GM12878 (cell line): ENCODE measurements at regions not wholly inside any gene's neighbourhood (a gene's known extent, or its start where the extent isn't known, plus 50 kb on each side); places are given as distances from the start of the nearest gene placed in this dataset.
A peak's percentile ranks its signal among the peaks of the same experiment; 100 is the strongest.

Source experiments
- ATAC-seq: fragments of 200-7000 bp; cut with Tn5 transposase; 3 replicates; pipeline ENCODE4 v1.9.1; 2020; ENCODE audit warnings: mild to moderate bottlenecking, moderate library complexity
- BruUV-seq: library from RNA; stranded (reverse); fragments of 400-500 nt; replicated peaks from 2 replicates; lab custom pipeline; 2021; lab: Mats Ljungman, UMichigan
- CTCF ChIA-PET: fragments of 300-600 bp; sonication (Branson Sonifier 250); formaldehyde crosslinking; extraction: SDS; loops from one replicate; lab custom pipeline; 2021; ENCODE audit warnings: inconsistent platforms; lab: Yijun Ruan, JAX
- POLR2A ChIA-PET: fragments of 350-600 bp; formaldehyde crosslinking; extraction: SDS; loops from one replicate; lab custom pipeline; 2021; ENCODE audit warnings: inconsistent platforms; lab: Charles Lee
- RAD21 ChIA-PET: fragments of 300-600 bp; sonication (Branson Sonifier 250); formaldehyde crosslinking; loops from one replicate; lab custom pipeline; 2023; ENCODE audit warnings: antibody characterized with exemption; ENCODE audit not compliant: unreplicated experiment; lab: Charles Lee
- SMC1A ChIA-PET: fragments of 300-600 bp; sonication (Branson Sonifier 250); formaldehyde crosslinking; loops from one replicate; lab custom pipeline; 2023; ENCODE audit not compliant: unreplicated experiment, uncharacterized antibody; lab: Charles Lee
- DNase-seq: peaks from one replicate; pipeline ENCODE4 v3.0.0-alpha.2; 2011; ENCODE audit warnings: low read depth, low spot score
- FAIRE-seq: peaks from 3 replicates; lab custom pipeline; 2011; peaks lifted over from hg19 to GRCh38; lab: Jason Lieb, UNC
- H2AFZ ChIP-seq: 2 replicates; pipeline ENCODE4 v1.6.0; 2011; ENCODE audit warnings: low read depth, low read length, control low read depth; ENCODE audit not compliant: control insufficient read depth
- H3K27ac ChIP-seq: 2 replicates; pipeline ENCODE4 v1.5.1; 2011; ENCODE audit warnings: control low read depth; ENCODE audit not compliant: control insufficient read depth, insufficient read depth
- H3K27me3 ChIP-seq, 2 experiments: replicated peaks in 1 of 2; 2 replicates each; pipeline versions ENCODE4 v1.6.0 to v1.6.1; 2011; ENCODE audit warnings: low read length in 1 of 2; ENCODE audit not compliant: control insufficient read depth in 2 of 2, insufficient read depth in 2 of 2
- H3K36me3 ChIP-seq, 2 experiments: 2 replicates each; pipeline ENCODE4 v1.5.1; 2011; ENCODE audit warnings: low read length in 1 of 2; ENCODE audit not compliant: control insufficient read depth in 2 of 2, insufficient read depth in 2 of 2
- H3K4me1 ChIP-seq: 2 replicates; pipeline ENCODE4 v1.6.1; 2011; ENCODE audit warnings: mild to moderate bottlenecking, low read length, moderate library complexity, mixed read lengths; ENCODE audit not compliant: control insufficient read depth, insufficient read depth
- H3K4me2 ChIP-seq: 2 replicates; pipeline ENCODE4 v1.6.0; 2011; ENCODE audit warnings: control low read depth; ENCODE audit not compliant: control insufficient read depth, insufficient read depth
- H3K4me3 ChIP-seq: fragments of 200-600 bp; sonication (generic); 2 replicates; pipeline ENCODE4 v1.5.1; 2016
- H3K79me2 ChIP-seq: 2 replicates; pipeline ENCODE4 v1.6.0; 2011; ENCODE audit warnings: low read length; ENCODE audit not compliant: control insufficient read depth, insufficient read depth
- H3K9ac ChIP-seq: 2 replicates; pipeline ENCODE4 v1.8.0; 2011; ENCODE audit warnings: low read length, control low read depth, mixed read lengths; ENCODE audit not compliant: control insufficient read depth, insufficient read depth
- H3K9me3 ChIP-seq: replicated peaks from 3 replicates; pipeline ENCODE4 v1.5.1; 2011; ENCODE audit warnings: mild to moderate bottlenecking, low read length; ENCODE audit not compliant: control insufficient read depth, insufficient read depth
- H4K20me1 ChIP-seq: 2 replicates; pipeline ENCODE4 v1.6.0; 2011; ENCODE audit not compliant: control insufficient read depth, insufficient read depth
- CHD2 ChIP-seq: IDR thresholded peaks from 2 replicates; pipeline ENCODE4 v1.6.1; 2011; ENCODE audit warnings: low read depth, low read length, improper control_type of control experiment, borderline replicate concordance
- SMAD1 ChIP-seq: fragments of 450-650 bp; IDR thresholded peaks from 2 replicates; pipeline ENCODE4 v1.6.1; 2018; ENCODE audit warnings: mild to moderate bottlenecking, low read depth; ENCODE audit not compliant: partially characterized antibody
- WGBS: methylation state at CpG from one replicate; pipeline ENCODE4 v1.1.6; 2016; ENCODE audit warnings: low lambda C conversion rate; ENCODE audit not compliant: insufficient replicate concordance, insufficient coverage; ENCODE audit errors: missing lambda C conversion rate; 5-methylcytosine and 5-hydroxymethylcytosine counted together
- in situ Hi-C: fragments of 300-500 bp; cut with MboI; formaldehyde crosslinking; loops from 9 replicates; pipeline ENCODE4 v1.14.3; 2018; ENCODE audit warnings: mixed read lengths
- intact Hi-C: fragments of 100-400 bp; cut with micrococcal nuclease; formaldehyde crosslinking; loops from one replicate; pipeline ENCODE4 v1.14.2; 2022; ENCODE audit not compliant: unreplicated experiment
- TF ChIP-seq, protein P1 (sequence below): fragments of 450-650 bp; IDR thresholded peaks from 2 replicates; pipeline ENCODE4 v1.6.1; 2016; ENCODE audit warnings: mild to moderate bottlenecking, moderate library complexity, borderline replicate concordance

GRCh38 chr2:30338475-30338874 is 107.1 kb downstream of the LBH start:
- H3K27ac ChIP-seq: peak overlapping the region; percentile 98
- FAIRE-seq (no peak), DNase-seq (no peak), ATAC-seq (no peak)
- H3K9me3 ChIP-seq: peaks cover 8% of the 10 kb centered on the region
- no peaks in the 10 kb centered on the region for H3K27me3 ChIP-seq
- ChIA-PET RAD21 (interaction anchor here (1.0 to 8.1 kb wide), 9 partner anchors 15 to 373 kb away, joined by 3 to 148 read pairs (median 20); partner anchors contain the start of genes LBH and LCLAT1), CTCF (interaction anchor here (1.9 to 6.5 kb wide), 4 partner anchors 102 to 173 kb away, joined by 6 to 108 read pairs (median 104); partner anchors contain the start of gene LBH), POLR2A (interaction anchor here (1.1 to 6.0 kb wide), 4 partner anchors 41 to 113 kb away, joined by 3 to 65 read pairs (median 20); partner anchors contain the start of gene LBH), SMC1A (interaction anchor here (3.0 to 10.7 kb wide), 7 partner anchors 15 to 174 kb away, joined by 18 to 282 read pairs (median 51); partner anchors contain the start of gene LBH)
- H3K4me3 ChIP-seq: no peak overlapping the region
- H3K4me2 ChIP-seq: peak overlapping the region; percentile 80
- in situ Hi-C loops: no loop called here
- no peak overlapping the region for H3K9ac ChIP-seq
- peaks cover 63% of the 10 kb centered on the region for H3K4me1 ChIP-seq
- no peaks in the 10 kb centered on the region for H3K79me2 ChIP-seq
- H3K36me3 ChIP-seq: no peaks in the 10 kb centered on the region
- no TSS peak for BruUV-seq
- H2AFZ ChIP-seq: peak overlapping the region; percentile 51; the same call in 1 of the 2 replicates
- WGBS: 82% methylated on average over 3 of the region's 3 CpGs
- no peaks in the 10 kb centered on the region for H4K20me1 ChIP-seq
- intact Hi-C loops: loop anchor here (5.0 kb wide), 5 partner anchors 84 to 369 kb away; partner anchors contain the start of genes LCLAT1 and YPEL5
- no peak for TF ChIP-seq SMAD1
- TF ChIP-seq, protein P1, sequence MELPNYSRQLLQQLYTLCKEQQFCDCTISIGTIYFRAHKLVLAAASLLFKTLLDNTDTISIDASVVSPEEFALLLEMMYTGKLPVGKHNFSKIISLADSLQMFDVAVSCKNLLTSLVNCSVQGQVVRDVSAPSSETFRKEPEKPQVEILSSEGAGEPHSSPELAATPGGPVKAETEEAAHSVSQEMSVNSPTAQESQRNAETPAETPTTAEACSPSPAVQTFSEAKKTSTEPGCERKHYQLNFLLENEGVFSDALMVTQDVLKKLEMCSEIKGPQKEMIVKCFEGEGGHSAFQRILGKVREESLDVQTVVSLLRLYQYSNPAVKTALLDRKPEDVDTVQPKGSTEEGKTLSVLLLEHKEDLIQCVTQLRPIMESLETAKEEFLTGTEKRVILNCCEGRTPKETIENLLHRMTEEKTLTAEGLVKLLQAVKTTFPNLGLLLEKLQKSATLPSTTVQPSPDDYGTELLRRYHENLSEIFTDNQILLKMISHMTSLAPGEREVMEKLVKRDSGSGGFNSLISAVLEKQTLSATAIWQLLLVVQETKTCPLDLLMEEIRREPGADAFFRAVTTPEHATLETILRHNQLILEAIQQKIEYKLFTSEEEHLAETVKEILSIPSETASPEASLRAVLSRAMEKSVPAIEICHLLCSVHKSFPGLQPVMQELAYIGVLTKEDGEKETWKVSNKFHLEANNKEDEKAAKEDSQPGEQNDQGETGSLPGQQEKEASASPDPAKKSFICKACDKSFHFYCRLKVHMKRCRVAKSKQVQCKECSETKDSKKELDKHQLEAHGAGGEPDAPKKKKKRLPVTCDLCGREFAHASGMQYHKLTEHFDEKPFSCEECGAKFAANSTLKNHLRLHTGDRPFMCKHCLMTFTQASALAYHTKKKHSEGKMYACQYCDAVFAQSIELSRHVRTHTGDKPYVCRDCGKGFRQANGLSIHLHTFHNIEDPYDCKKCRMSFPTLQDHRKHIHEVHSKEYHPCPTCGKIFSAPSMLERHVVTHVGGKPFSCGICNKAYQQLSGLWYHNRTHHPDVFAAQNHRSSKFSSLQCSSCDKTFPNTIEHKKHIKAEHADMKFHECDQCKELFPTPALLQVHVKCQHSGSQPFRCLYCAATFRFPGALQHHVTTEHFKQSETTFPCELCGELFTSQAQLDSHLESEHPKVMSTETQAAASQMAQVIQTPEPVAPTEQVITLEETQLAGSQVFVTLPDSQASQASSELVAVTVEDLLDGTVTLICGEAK: peak; percentile 97
- no peak for TF ChIP-seq CHD2
